Osteocyte (in vitro differentiated cells): ENCODE measurements at regions not wholly inside any gene's neighbourhood (a gene's known extent, or its start where the extent isn't known, plus 50 kb on each side); places are given as distances from the start of the nearest gene placed in this dataset.

Source experiments
- DNase-seq: peaks from one replicate; pipeline ENCODE4 v3.0.0; 2021; ENCODE audit warnings: mixed read lengths; ENCODE audit not compliant: unreplicated experiment; ENCODE audit errors: extremely low spot score
- H3K27ac Mint-ChIP-seq: one replicate; pipeline ENCODE4 v1.8.0; 2021; ENCODE audit warnings: mild to moderate bottlenecking, mixed read lengths; ENCODE audit not compliant: unreplicated experiment
- H3K27me3 Mint-ChIP-seq: one replicate; pipeline ENCODE4 v1.8.0; 2021; ENCODE audit warnings: mixed read lengths; ENCODE audit not compliant: unreplicated experiment
- H3K36me3 Mint-ChIP-seq: one replicate; pipeline ENCODE4 v1.8.0; 2021; ENCODE audit warnings: mixed read lengths; ENCODE audit not compliant: unreplicated experiment
- H3K4me1 Mint-ChIP-seq: one replicate; pipeline ENCODE4 v1.8.0; 2021; ENCODE audit warnings: mixed read lengths; ENCODE audit not compliant: unreplicated experiment
- H3K4me3 Mint-ChIP-seq: one replicate; pipeline ENCODE4 v1.8.0; 2021; ENCODE audit warnings: mild to moderate bottlenecking, moderate library complexity, mixed read lengths; ENCODE audit not compliant: unreplicated experiment
- H3K9me3 Mint-ChIP-seq: one replicate; pipeline ENCODE4 v1.8.0; 2021; ENCODE audit warnings: mixed read lengths; ENCODE audit not compliant: unreplicated experiment
- TF ChIP-seq, protein P1 (sequence below): fragments of 200-600 bp; sonication (generic); IDR thresholded peaks from 2 replicates; pipeline ENCODE4 v1.5.0; 2021; ENCODE audit warnings: antibody characterized with exemption, mild to moderate bottlenecking, moderate library complexity

DNA sequence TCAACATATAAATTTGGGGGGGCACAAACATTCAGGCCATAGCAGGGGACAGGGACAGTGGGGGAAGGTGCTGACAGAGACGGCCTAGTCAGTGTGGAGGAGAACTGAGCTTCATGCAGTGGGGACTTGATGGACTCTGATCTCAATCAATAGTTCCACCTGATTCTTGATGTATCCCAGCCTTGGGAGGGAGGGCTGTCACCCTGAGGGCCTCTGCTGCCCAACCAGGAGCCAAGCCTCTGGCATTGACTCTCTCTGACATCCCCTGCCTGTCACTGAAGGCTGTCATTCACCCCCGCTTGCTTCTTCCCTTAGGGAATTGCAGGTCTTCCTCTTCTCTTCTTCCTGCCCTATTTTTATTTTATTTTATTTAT, 180.6 kb upstream of the TAB2 start:
- TF ChIP-seq, protein P1, sequence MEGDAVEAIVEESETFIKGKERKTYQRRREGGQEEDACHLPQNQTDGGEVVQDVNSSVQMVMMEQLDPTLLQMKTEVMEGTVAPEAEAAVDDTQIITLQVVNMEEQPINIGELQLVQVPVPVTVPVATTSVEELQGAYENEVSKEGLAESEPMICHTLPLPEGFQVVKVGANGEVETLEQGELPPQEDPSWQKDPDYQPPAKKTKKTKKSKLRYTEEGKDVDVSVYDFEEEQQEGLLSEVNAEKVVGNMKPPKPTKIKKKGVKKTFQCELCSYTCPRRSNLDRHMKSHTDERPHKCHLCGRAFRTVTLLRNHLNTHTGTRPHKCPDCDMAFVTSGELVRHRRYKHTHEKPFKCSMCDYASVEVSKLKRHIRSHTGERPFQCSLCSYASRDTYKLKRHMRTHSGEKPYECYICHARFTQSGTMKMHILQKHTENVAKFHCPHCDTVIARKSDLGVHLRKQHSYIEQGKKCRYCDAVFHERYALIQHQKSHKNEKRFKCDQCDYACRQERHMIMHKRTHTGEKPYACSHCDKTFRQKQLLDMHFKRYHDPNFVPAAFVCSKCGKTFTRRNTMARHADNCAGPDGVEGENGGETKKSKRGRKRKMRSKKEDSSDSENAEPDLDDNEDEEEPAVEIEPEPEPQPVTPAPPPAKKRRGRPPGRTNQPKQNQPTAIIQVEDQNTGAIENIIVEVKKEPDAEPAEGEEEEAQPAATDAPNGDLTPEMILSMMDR: no peak
- Mint-ChIP-seq H3K27me3 (peaks cover 3% of the 10 kb centered on the region), H3K4me1 (peaks cover 22% of the 10 kb centered on the region), H3K9me3 (no peaks in the 10 kb centered on the region), H3K4me3 (no peak overlapping the region), H3K27ac (no peak overlapping the region), H3K36me3 (no peaks in the 10 kb centered on the region)
- DNase-seq: no peak

DNA sequence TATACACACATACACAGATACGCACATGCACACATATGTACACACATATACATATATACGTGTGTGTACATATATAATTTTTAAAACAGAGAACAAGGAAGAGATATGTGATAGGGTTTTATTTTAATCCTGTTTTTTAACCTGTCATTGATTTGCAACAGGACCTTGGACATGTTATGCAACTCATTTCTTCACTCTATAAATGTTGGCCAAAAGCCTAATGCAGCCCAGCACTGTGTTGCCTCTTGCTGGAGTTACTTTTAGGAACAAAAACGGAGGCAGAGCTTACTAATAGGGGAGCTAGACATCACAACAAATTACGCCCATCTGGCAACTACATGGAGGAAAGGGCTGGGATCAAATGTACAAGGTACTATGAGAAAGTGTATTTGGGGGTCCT, 179.9 kb upstream of the TAB2 start:
- TF ChIP-seq, protein P1: no peak
- Mint-ChIP-seq H3K36me3 (no peaks in the 10 kb centered on the region), H3K27me3 (peaks cover 3% of the 10 kb centered on the region), H3K27ac (no peak overlapping the region), H3K9me3 (no peaks in the 10 kb centered on the region), H3K4me3 (no peak overlapping the region), H3K4me1 (peaks cover 22% of the 10 kb centered on the region)
- no peak for DNase-seq

DNA sequence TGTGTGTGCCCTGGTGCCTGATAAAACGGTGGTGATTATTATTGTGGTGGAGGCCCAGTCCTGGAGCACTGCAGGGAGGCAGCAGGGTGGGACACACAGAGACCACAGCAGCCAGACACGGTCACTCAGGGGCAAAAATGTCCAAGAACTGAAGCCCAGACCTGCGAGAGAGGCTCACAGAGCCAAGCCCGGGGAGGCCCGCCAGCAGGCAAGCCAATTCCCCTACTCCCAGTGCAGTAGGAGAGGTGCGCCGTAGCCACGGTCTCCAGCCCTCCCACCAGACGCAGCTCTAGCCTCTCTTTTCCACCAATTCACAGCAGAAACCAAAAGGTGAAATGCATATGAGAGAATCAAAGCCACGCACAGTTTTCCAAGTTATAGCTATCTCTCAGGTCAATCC, 179.4 kb upstream of the TAB2 start:
- H3K27me3 Mint-ChIP-seq: peaks cover 3% of the 10 kb centered on the region
- no peak overlapping the region for H3K4me3 Mint-ChIP-seq
- TF ChIP-seq, protein P1: no peak
- no peaks in the 10 kb centered on the region for H3K36me3 Mint-ChIP-seq
- H3K27ac Mint-ChIP-seq: no peak overlapping the region
- H3K4me1 Mint-ChIP-seq: peaks cover 17% of the 10 kb centered on the region
- no peaks in the 10 kb centered on the region for H3K9me3 Mint-ChIP-seq
- no peak for DNase-seq

DNA sequence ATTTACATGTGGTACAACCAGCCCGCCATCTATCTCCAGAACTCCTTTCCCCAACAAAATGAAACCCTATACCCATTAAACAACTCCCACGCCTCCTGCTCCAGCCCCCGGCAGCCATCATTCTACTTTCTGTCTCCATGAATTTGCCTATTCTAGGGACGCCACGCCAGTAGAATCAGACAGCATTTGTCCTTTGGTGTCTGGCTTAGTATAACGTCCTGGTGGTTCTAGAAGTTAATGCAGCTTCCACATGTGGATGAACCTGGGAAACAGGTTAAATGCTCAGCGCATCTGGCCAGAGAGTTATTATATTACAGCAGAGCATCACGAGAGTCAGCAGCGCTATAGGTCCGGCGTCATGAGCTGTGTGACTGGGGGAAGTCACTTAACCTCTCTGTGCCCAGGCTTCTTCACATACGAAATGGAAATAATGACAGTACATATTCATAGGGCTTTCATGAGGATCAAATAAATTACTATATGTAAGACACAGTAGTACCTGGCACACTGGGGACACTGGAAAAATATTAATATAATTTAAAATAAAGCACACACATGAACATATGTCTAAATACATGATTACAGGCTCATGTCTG, 178.7 kb upstream of the TAB2 start:
- TF ChIP-seq, protein P1: no peak
- H3K4me3 Mint-ChIP-seq: no peak overlapping the region
- no peaks in the 10 kb centered on the region for H3K9me3 Mint-ChIP-seq
- no peaks in the 10 kb centered on the region for H3K36me3 Mint-ChIP-seq
- no peak overlapping the region for H3K27ac Mint-ChIP-seq
- H3K4me1 Mint-ChIP-seq: peaks cover 10% of the 10 kb centered on the region
- DNase-seq: no peak
- H3K27me3 Mint-ChIP-seq: peaks cover 4% of the 10 kb centered on the region

DNA sequence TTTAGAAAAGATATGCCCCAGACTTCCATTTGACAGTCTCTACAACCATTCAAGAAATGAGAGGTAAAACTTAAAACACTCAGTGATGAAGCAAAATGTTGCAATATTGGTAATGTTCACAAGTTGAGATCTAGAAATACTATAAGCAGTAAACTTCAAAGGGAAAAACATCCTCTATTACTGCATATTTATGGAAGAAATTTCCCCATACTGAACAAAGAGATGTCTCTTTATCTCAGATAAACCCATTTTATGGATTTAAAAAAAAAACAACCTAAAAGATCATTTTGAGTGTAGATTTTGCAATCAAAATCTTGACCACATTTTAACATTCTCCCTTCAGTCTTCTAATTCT, 177.8 kb upstream of the TAB2 start:
- peaks cover 10% of the 10 kb centered on the region for H3K4me1 Mint-ChIP-seq
- no peaks in the 10 kb centered on the region for H3K9me3 Mint-ChIP-seq
- no peaks in the 10 kb centered on the region for H3K36me3 Mint-ChIP-seq
- no peak overlapping the region for H3K4me3 Mint-ChIP-seq
- TF ChIP-seq, protein P1: no peak
- no peak for DNase-seq
- H3K27me3 Mint-ChIP-seq: peaks cover 8% of the 10 kb centered on the region
- H3K27ac Mint-ChIP-seq: no peak overlapping the region
